ENCODE measurements at regions not wholly inside any gene's neighbourhood (a gene's known extent, or its start where the extent isn't known, plus 50 kb on each side); places are given as distances from the start of the nearest gene placed in this dataset.
"Not testable (repeated sequence)": the region's sequence is repeated elsewhere in the genome, so short reads cannot be mapped to it uniquely, and the experiment has no call there.

GRCh38 chr7:82624337-82624736 is 180.8 kb upstream of the CACNA2D1 start:
- no peak for DNase-seq

- no peak for DNase-seq
Observed at GRCh38 chr7:82623812-82624211, 180.2 kb upstream of the CACNA2D1 start.

GRCh38 chr7:82617156-82617555 is 173.6 kb upstream of the CACNA2D1 start:
- DNase-seq = no peak

- no peak for DNase-seq
Observed at GRCh38 chr7:82616059-82616728, 172.6 kb upstream of the CACNA2D1 start.

GRCh38 chr7:82615527-82615926 is 171.9 kb upstream of the CACNA2D1 start:
- no peak for DNase-seq

GRCh38 chr7:82609746-82610145 is 166.2 kb upstream of the CACNA2D1 start:
- DNase-seq = no peak

GRCh38 chr7:82605247-82605864 is 161.8 kb upstream of the CACNA2D1 start:
- peak in 1 of 5 experiments; percentile 11 for DNase-seq

- no peak for DNase-seq
Observed at GRCh38 chr7:82602066-82602465, 158.5 kb upstream of the CACNA2D1 start.

GRCh38 chr7:82600531-82600930 is 157.0 kb upstream of the CACNA2D1 start:
- DNase-seq = no peak

- DNase-seq = no peak
Observed at GRCh38 chr7:82599895-82600294, 156.3 kb upstream of the CACNA2D1 start.

GRCh38 chr7:82598958-82599357 is 155.4 kb upstream of the CACNA2D1 start:
- no peak for DNase-seq

GRCh38 chr7:82595795-82596194 is 152.2 kb upstream of the CACNA2D1 start:
- DNase-seq = not testable (repeated sequence)

GRCh38 chr7:82595176-82595575 is 151.6 kb upstream of the CACNA2D1 start:
- DNase-seq = no peak

- no peak for DNase-seq
Observed at GRCh38 chr7:82594665-82595064, 151.1 kb upstream of the CACNA2D1 start.

- no peak for DNase-seq
Observed at GRCh38 chr7:82593780-82594179, 150.2 kb upstream of the CACNA2D1 start.

GRCh38 chr7:82592416-82592815 is 148.8 kb upstream of the CACNA2D1 start:
- DNase-seq = no peak

- no peak for DNase-seq
Observed at GRCh38 chr7:82579047-82579446, 135.5 kb upstream of the CACNA2D1 start.

- DNase-seq = no peak
Observed at GRCh38 chr7:82578430-82578829, 134.9 kb upstream of the CACNA2D1 start.

GRCh38 chr7:82572195-82572880 is 128.8 kb upstream of the CACNA2D1 start:
- peak in 4 of 5 experiments; percentile 6 to 54 (median 19) for DNase-seq

GRCh38 chr7:82571047-82571446 is 127.5 kb upstream of the CACNA2D1 start:
- not testable (repeated sequence) for DNase-seq

GRCh38 chr7:82567841-82568240 is 124.3 kb upstream of the CACNA2D1 start:
- DNase-seq = no peak

- no peak for DNase-seq
Observed at GRCh38 chr7:82567356-82567755, 123.8 kb upstream of the CACNA2D1 start.

GRCh38 chr7:82566752-82567151 is 123.2 kb upstream of the CACNA2D1 start:
- DNase-seq = no peak

All from T-helper 2 cell (primary cell).